NCI-H2029 (cell line): ENCODE measurements at regions not wholly inside any gene's neighbourhood (a gene's known extent, or its start where the extent isn't known, plus 50 kb on each side); places are given as distances from the start of the nearest gene placed in this dataset.
"Not testable (repeated sequence)": the region's sequence is repeated elsewhere in the genome, so short reads cannot be mapped to it uniquely, and the experiment has no call there.

Experiments used
- DNase-seq: peaks from one replicate; lab custom pipeline; 2025; lab: John Stamatoyannopoulos, UW

DNA sequence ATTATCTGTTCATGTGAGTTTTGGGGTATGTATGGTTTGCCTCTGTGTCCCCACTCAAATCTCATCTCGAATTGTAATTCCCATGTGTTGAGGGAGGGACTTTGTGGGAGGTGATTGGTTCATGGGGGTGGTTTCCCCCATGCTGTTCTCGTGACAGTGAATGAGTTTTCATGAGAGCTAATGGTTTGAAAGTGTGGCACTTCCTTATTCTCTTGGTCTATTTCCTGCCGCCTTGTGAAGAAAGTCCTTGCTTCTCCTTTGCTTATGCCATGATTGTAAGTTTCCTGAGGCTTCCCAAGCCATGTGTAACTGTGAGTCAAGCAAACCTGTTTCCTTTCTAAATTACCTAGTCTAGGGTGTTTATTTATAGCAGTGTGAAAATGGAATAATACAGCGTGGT lies 128.1 kb upstream of the HS3ST4 start:
- DNase-seq: no peak

DNA sequence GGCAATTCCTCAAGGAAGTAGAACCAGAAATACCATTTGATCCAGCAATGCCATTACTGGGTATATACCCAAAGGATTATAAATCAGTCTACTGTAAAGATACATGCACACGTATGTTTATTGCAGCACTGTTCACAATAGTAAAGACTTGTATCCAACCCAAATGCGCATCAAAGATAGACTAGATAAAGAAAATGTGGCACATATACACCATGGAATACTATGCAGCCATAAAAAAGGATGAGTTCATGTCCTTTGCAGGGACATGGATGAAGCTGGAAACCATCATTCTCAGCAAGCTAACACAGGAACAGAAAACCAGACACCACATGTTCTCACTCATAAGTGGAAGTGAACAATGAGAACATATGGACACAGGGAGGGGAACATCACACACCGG lies 130.0 kb upstream of the HS3ST4 start:
- not testable (repeated sequence) for DNase-seq

DNA sequence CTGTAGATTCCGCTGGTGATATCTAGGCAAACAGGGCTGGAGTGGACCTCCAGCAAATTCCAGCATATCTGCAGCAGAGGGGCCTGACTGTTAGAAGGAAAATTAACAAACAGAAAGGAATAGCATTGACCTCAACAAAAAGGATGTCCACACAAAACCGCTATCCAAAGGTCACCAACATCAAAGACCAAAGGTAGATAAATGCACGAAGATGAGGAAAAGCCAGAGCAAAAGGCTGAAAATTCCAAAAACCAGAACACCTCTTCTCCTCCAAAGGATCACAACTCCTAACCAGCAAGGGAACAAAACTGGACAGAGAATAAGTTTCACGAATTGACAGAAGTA lies 134.8 kb upstream of the HS3ST4 start:
- not testable (repeated sequence) for DNase-seq

DNA sequence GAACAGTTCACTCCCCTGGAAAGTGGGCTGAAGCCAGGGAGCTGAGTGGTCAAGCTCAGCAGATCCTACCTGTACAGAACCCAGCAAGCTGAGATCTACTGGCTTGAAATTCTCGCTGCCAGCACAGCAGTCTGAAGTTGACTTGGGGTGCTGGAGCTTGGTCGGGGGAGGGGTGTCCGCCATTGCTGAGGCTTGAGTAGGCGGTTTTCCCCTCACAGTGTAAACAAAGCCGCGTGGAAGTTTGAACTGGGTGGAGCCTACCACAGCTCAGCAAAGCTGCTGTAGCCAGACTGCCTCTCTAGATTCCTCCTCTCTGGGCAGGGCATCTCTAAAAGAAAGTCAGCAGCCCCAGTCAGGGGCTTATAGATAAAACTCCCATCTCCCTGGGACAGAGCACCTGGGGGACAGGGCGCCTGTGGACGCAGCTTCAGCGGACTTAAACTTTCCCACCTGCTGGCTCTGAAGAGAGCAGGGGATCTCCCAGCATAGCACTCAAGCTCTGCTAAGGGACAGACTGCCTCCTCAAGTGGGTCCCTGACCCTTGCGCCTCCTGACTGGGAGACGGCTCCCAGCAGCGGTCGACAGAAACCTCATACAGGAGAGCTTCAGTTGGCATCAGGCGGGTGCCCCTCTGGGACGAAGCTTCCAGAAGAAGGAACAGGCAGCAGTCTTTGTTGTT lies 135.3 kb upstream of the HS3ST4 start:
- DNase-seq: not testable (repeated sequence)

DNA sequence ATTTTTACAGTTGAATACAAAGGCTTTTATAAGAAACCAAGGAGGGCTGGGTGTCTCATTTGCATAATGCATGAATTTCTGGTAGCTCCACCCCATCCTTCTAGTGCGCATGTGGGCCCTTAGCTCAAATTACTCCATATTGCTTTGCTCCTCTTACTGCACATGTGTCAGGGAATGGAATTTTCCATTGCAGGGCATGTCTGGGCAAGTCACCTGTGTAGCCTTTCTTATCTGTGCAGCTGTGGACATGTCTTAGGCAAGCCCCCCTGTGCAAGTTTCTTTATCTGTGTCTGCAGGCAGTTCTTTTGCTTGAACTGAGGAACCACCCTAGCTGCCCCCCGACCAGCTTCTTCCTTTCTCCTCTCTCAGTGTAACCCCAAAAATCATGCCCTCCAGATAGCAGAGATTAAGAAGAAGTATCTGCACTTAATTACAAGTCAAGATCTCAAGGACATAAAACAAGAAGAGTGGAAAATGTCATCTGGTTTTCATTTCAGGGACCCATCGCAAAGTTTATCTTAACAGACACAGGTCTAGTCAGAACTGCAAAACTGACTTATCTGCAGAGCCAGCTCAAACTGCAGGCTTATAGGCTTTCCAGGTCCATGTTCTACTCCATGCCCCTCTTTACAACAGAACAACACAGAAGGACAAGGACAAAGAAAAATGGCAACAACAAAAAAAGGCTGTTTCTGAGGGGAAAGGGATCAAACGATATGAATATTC lies 137.9 kb upstream of the HS3ST4 start:
- DNase-seq: no peak

DNA sequence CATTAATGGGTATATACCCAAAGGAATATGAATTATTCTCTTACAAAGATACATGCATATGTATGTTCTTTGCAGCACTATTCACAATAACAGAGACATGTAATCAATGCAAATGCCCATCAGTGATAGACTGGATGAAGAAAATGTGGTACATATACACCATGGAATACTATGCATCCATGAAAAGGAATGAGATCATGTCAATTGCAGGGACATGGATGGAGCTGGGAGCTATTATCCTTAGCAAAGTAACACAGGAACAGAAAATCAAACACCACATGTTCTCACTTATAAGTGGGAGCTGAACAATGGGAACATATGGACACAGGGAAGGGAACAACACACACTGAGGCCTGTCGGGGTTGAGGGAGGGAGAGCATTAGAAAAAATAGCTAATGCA lies 141.1 kb upstream of the HS3ST4 start:
- no peak for DNase-seq

DNA sequence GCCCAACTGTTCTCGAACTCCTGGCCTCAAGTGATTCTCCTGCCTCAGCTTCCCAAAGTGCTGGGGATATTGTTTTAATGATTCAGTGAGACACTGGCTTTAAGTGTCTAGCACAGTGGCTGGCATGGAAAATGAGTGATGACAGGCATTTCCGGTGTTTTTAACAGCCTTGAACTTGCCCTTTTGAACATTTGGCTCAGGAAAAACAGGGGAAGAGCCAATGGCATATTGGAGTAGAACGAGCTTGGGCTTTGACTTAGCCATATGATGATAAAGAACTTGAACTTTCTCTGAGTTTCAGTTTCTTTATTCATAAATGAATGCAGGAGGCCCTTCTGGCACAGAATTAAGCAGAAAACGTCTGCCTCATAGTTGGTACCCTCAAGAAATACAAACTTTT lies 145.0 kb upstream of the HS3ST4 start:
- no peak for DNase-seq

DNA sequence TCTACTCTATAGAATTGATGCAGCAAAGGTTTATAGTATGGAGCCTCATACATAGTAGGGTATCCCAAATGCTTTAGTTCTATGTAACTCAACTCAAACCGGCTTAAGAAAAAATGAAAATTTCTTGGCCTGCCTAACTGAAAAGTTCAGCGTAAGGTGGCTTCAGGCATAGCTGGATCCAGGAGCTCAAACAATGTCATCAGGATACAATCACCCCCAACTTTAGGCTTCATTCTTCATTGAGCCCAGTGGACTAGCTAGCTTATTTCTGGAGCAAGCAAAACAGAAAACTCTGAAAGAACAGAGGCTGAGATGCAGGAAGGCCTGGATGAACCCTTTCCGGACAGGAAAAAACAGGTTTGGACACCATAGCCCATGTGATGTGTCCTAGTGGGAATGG lies 147.5 kb upstream of the HS3ST4 start:
- DNase-seq: no peak

DNA sequence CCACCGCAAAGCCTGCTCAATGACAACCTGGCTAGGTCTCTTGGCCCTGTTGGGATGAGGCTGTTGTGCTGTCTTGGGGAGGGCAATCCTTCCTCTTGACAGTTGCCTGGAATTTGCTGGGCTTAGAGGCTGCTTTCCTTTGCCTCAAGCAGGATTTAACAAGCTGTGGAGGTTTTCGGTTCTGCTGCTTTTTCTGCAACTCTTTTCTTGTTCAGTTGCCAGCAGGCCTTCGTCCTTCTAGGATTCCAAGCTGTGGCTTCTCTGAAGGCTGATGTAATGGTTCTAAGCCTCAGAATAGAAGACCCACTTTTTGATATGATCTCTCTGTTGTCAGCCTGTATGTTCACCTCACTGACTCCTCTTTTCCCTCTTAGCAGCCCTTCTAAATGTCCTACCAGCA lies 149.5 kb upstream of the HS3ST4 start:
- DNase-seq: no peak

DNA sequence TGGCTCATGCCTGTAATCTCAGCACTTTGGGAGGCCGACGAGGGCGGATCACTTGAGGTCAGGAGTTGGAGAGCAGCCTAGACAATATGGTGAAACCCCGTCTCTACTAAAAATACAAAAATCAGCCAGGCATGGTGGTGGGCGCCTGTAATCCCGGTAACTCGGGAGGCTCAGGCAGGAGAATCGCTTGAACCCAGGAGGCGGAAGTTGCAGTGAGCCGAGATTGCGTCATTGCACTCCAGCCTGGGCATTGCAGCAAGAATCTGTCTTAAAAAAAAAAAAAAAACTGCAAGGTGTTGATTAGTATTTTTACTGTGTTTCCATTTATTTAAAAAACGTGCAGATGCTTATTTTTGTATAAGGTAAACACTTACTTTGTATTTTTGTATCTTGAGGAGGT lies 152.0 kb upstream of the HS3ST4 start:
- not testable (repeated sequence) for DNase-seq

DNA sequence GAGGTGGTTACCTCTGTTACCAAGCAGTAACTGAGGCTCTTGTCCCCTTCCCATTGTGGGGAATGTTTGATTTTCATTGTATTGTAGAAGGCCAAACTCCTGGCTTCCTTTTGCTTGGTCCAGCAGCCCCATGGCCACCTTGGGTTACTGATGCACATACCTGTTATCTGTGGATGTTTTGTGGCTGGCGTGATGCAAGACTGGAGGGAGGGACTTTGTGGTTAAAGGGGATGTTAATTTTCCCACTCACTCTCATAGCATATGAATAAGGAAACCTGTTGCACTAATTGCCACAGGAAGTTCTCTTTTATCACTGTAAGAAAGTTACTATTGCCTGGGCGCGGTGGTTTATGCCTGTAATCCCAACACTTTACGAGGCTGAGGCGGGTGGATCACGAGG lies 168.6 kb upstream of the HS3ST4 start:
- no peak for DNase-seq

DNA sequence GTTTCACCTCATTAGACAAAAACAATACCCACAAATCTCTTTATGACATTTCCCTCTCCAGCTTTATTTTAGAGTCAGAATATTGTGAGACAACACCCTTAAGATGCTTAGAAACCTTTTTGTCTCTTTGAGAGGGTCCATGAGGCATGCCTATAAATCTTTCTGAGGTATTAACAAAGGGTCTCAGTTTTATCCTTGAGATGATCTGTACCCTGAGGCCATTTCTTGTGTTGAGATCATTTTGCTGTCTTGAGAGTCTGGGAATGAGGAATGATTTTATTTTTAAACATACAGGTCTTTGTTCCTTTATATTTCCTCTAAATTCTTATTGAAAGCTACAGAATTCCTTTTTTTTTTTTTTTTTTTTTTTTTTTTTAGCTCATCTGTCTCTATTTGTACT lies 179.7 kb upstream of the HS3ST4 start:
- DNase-seq: no peak

DNA sequence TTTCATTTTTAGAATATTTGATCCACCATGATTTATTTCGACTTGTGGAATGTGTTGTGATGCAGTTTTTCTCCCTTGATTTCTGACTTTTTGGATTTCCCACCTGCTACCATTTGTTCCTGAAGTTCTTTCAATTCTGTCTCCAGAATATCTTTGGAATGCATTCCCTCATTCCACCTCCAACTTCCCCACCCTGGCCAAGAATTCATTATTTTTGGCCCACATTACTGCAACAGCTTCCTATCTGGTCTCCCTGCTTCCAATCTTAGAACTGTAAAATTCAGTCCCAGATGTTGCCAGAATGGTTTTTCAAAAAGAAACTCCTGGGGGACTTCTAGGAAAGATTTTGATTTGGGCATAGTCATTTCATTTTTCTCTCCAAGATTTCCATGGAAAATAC lies 182.3 kb upstream of the HS3ST4 start:
- no peak for DNase-seq

DNA sequence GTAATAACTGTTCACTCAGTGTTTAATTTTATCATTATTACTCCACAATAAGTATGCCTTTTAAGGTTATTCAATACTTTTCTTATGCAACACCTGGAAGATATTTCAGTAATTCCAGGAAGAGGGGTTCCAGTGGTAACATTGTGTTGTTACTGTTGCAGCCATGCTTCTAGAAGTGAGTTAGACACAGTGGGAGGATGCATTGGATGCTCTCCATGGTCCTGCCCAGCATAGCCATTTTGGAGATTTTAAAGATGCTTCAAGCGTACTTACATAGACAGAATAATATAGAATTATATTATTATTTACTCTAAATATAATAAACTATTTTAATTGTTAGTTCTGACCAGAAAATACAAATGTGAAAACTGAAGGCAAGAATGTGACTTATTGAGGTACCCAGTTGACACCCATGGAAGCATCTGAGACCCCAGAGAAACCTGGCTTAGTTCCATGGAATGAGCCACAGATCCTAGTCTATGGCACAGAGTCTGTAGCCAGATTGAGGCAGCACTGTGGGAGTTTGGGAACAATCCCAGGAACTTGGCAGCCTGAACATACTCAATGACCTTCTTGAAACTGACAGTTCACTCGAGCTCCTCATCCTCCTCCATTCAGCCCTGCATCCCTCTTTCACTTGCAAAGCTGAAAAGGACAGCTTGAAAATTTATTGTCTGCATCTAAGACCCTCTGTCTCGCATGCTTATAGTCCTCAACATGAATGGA lies 190.1 kb upstream of the HS3ST4 start:
- no peak for DNase-seq

DNA sequence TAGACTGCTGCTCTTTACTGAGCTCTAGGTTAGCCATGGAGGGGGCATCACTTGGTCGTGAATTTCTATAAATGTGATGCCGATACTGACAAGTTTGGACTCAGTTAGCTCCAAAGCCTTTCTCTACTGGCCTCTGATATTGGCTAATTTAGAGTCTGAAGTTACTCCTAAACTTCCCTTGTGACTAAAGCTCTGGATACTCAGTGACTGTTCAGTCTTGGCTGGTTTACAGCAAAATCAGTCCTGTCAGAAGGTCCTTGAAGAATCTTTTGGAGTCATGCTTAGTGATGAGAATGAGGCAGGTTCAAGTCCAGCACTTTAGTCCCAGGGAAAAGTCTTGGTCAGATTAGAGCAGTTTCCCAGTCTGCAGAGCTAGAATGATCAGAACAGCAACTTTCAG lies 197.5 kb upstream of the HS3ST4 start:
- DNase-seq: no peak

DNA sequence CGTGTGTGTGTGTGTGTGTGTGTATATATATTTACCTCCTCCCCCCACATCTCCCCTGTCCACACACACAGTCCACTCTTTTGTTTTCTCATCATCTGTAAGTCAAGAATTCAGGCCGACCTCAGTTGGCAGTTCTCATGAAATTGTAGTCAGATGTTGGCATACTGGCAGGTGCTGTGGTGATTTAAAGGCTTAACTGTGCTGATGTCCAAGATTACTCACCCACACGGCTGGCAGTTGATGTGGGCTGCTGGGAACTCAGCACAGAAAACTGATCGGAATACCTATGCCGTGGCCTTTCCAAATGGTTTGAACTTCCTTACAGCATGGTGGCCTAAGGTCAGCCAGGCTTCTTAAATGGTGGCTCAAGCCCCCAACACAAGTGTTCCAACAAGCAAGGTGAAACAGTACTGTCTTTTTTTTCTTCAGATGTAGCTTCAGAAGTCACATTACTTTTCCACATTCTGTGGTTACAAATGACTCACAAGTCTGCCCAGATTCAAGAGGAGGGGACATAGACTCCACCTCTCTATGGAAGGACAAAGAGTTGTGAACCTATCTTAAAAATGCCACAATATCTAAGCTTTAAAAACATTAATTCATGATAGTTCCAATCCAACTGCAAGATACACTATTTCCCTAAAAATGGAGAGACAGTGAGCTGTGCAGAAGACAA lies 198.5 kb upstream of the HS3ST4 start:
- no peak for DNase-seq

DNA sequence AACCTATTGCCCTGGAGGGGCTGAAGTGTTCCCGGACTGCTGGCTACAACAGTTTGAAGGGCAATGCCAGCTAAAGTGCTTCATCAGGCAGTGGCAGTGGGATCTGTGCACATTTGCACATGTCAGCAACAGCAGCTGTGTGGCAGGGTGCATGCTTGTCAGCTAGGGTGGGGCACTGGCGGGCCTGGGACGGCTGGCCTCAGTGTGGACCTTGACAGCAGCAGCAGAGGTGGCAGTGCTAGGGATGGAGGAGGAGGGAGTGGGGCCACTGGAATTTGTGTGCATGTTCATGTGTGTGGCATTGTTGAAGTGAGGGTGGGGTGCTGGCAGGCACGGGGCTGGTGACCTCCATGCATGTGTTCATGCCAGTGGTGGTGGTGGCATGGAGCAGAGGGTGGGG lies 203.3 kb upstream of the HS3ST4 start:
- DNase-seq: no peak

DNA sequence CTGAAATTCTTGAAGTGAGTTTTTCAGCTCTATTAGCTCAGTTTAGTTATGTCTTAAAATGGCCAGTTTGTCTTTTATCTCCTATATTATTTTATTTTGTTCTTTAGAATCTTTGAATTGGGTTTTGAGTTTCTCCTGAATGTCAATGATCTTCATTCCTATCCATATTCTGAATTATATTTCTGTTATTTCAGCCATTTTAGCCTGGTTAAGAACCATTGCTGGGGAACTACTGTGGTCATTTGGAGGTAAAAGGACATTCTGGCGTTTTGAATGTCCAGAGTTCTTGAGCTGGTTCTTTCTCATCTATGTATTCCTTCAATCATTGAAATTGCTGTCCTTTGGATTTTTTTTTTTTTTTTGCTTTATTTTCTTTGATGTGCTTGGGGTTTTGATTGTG lies 203.9 kb upstream of the HS3ST4 start:
- no peak for DNase-seq

DNA sequence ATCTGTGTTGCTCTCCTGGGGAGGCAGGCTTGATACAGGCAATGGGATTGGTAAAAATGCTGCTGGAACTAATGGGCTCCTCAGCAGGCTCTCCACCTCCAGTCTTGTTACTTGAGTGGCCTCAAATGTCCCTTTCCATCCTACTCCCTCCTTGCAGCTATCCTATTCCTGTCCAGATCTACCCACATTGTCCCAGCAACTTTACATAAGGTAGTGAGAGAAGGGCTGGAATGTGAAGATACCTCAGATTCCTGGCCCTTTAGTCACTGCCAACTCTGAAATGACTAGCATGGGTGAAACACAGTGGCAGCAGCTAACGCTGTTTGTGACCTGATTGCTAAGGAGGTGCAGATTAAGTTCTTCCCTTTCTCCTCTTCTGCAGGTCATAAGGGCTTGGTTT lies 210.1 kb upstream of the HS3ST4 start:
- no peak for DNase-seq

DNA sequence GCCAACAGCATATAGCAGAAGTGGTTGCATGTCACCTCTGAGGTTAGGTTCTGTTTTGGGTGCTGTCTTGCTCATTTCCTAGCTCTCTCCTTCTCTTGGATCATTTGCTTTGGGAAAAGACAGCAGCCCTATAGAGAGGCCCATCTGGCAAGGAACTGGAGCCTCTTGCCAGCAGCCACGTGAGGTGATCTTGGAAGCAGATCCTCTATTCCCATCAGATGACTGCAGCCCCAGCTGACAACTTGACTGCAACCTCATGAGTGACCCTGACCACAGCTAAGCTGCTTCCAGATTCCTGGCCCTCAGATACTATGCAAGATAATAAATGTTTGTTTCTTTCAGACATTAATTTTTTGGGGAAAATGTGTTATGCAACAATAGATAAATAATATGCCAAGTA lies 213.3 kb upstream of the HS3ST4 start:
- DNase-seq: no peak

DNA sequence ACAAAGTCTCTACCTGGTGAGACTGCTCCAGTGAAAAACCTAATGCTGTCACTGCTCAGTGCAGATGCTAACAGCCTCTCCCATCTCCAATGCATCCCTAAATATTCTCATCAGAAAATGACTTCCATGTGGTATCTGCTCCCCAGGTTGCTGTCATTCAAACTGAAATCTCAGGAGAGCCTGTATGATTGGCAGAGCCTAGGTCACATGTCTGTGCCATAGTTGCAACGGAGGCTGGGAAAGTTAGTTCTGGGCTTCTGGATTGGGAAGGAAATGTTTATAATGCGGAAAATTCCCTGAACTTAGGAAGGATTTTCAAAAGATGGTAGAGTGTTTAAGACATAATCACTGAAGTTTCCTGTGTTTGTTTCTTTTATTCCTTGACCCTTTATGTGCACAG lies 206.4 kb upstream of the ZKSCAN2 start:
- DNase-seq: no peak

DNA sequence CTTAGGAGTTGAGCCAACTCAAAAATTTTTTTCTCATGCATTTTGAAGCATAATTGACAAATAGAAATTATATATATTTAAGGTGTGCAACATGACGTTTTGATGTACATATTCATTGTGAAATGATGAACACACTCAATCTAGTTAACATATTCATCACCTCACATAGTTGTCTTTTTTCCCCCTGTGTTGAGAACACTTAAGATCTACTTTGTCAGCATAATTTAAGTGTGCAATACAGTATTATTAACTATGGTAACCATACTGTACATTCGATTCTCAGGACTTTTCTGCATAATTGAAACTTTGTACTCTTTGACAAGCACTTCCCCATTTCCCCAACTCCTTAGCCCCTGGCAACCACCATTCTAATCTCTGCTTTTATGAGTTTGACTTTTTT lies 192.2 kb upstream of the ZKSCAN2 start:
- DNase-seq: no peak

DNA sequence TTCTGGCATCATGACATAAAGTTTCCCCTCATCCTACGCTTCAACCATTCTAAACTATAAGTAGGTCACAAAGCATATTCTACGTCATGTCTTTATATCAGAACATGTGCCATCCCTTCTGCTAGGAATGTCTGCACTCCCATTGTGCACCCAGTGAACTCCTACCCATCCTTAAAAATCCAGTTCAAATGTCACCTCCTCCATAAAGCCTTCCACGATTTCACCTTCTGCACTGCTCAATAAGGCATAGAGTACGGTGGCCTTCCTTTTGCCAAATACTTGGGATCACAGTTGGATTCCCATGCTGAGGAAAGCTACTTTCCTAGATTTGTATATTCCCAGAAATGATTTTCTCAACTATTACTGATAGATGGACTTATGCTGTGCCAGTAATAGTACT lies 186.3 kb upstream of the ZKSCAN2 start:
- DNase-seq: no peak
